ENCODE measurements at regions not wholly inside any gene's neighbourhood (a gene's known extent, or its start where the extent isn't known, plus 50 kb on each side); places are given as distances from the start of the nearest gene placed in this dataset.

DNA sequence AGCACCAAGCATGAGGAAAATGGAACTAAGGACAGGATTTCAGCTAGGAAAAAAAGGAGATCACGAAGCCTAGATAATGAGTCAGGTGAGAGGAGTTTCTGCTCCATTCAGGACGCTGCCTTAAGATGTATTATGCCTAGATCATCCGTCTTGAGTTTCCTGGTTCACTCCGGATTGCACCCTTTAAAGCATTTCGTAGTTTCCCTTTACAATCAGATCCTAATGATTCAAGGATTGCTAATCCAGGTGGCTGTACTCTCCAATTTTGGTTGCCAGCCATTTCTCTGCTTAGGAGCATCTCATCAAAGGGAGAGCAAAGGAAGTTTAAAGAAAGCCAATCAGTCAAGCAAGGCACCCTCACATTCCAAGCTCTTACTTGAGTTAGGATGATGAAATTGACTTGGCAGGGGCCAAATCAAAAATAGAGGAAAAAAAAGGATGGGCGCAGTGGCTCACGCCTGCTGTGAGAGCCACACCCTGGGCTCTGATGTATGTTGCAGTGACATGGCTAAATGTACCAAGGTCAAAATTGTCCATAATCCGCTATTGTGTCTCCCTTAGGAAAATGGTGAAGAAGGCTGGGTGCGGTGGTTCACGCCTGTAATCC lies 156.9 kb upstream of the SOD1 start:
- no peaks in the 10 kb centered on the region for H4K20me1 ChIP-seq (ENCODE audit: insufficient read depth, low read length)
- peaks cover 23% of the 10 kb centered on the region for H3K4me1 ChIP-seq (ENCODE audit: insufficient read depth, low read length, poor library complexity, severe bottlenecking)
- no peak for DNase-seq (ENCODE audit: low spot score)
- no peaks in the 10 kb centered on the region for H3K36me3 ChIP-seq (ENCODE audit: insufficient read depth, low read length)
- no peaks in the 10 kb centered on the region for H3K79me2 ChIP-seq (ENCODE audit: insufficient read depth, low read depth, low read length)
- no peak overlapping the region for H3K27ac ChIP-seq (ENCODE audit: low read depth, low read length, poor library complexity, severe bottlenecking)
- BruUV-seq (replicated peaks) = no TSS peak
- no peak overlapping the region for H2AFZ ChIP-seq (ENCODE audit: low read length)
- H3K9me2 ChIP-seq (ENCODE audit: insufficient read depth, low read length) = no peaks in the 10 kb centered on the region
- no peak overlapping the region for H3K4me2 ChIP-seq (ENCODE audit: low read length)
- POLR2A ChIA-PET = no interaction called here
- TF ChIP-seq CTCF (conservative IDR thresholded peaks at IDR 0.05; ENCODE audit: low read length) = no peak
- H3K4me3 ChIP-seq (ENCODE audit: low read depth, low read length, poor library complexity, severe bottlenecking) = no peak overlapping the region
- CTCF ChIA-PET (ENCODE audit: unreplicated experiment) = interaction anchor here (0.5 kb wide), 1 partner anchor 154 kb away, joined by 3 read pairs; no protein-coding TSS in a partner anchor
- intact Hi-C loops (cut with micrococcal nuclease; ENCODE audit: unreplicated experiment) = no loop called here
- no peaks in the 10 kb centered on the region for H3K9me3 ChIP-seq (ENCODE audit: low read length)

- Histone ChIP-seq H3K9me3 (ENCODE audit: low read length) (no peaks in the 10 kb centered on the region), H3K9me2 (ENCODE audit: insufficient read depth, low read length) (no peaks in the 10 kb centered on the region), H3K79me2 (ENCODE audit: insufficient read depth, low read depth, low read length) (no peaks in the 10 kb centered on the region), H3K4me2 (ENCODE audit: low read length) (no peak overlapping the region), H4K20me1 (ENCODE audit: insufficient read depth, low read length) (no peaks in the 10 kb centered on the region), H3K4me1 (ENCODE audit: insufficient read depth, low read length, poor library complexity, severe bottlenecking) (peaks cover 17% of the 10 kb centered on the region), H2AFZ (ENCODE audit: low read length) (no peak overlapping the region), H3K4me3 (ENCODE audit: low read depth, low read length, poor library complexity, severe bottlenecking) (no peak overlapping the region), H3K36me3 (ENCODE audit: insufficient read depth, low read length) (no peaks in the 10 kb centered on the region), H3K27ac (ENCODE audit: low read depth, low read length, poor library complexity, severe bottlenecking) (no peak overlapping the region)
- POLR2A ChIA-PET = no interaction called here
- no peak for DNase-seq (ENCODE audit: low spot score)
- no peak for TF ChIP-seq EZH2phosphoT487 (IDR thresholded peaks at IDR 0.05; ENCODE audit: borderline replicate concordance, low read depth, low read length)
- TF ChIP-seq CTCF (conservative IDR thresholded peaks at IDR 0.05; ENCODE audit: low read length) = no peak
- CTCF ChIA-PET (ENCODE audit: unreplicated experiment) = interaction anchor here (0.5 kb wide), 1 partner anchor 153 kb away, joined by 3 read pairs; no protein-coding TSS in a partner anchor
- BruUV-seq (replicated peaks) = no TSS peak
- intact Hi-C loops (cut with micrococcal nuclease; ENCODE audit: unreplicated experiment) = no loop called here
Observed at GRCh38 chr21:31501926-31502325, 157.6 kb upstream of the SOD1 start.

- TF ChIP-seq CTCF (conservative IDR thresholded peaks at IDR 0.05; ENCODE audit: low read length) (no peak), EZH2phosphoT487 (IDR thresholded peaks at IDR 0.05; ENCODE audit: borderline replicate concordance, low read depth, low read length) (no peak)
- Histone ChIP-seq H3K9me3 (ENCODE audit: low read length) (no peaks in the 10 kb centered on the region), H3K4me1 (ENCODE audit: insufficient read depth, low read length, poor library complexity, severe bottlenecking) (peaks cover 8% of the 10 kb centered on the region), H3K4me3 (ENCODE audit: low read depth, low read length, poor library complexity, severe bottlenecking) (no peak overlapping the region), H3K27ac (ENCODE audit: low read depth, low read length, poor library complexity, severe bottlenecking) (no peak overlapping the region), H2AFZ (ENCODE audit: low read length) (no peak overlapping the region), H3K36me3 (ENCODE audit: insufficient read depth, low read length) (no peaks in the 10 kb centered on the region), H3K9me2 (ENCODE audit: insufficient read depth, low read length) (no peaks in the 10 kb centered on the region), H3K4me2 (ENCODE audit: low read length) (no peak overlapping the region), H4K20me1 (ENCODE audit: insufficient read depth, low read length) (no peaks in the 10 kb centered on the region), H3K79me2 (ENCODE audit: insufficient read depth, low read depth, low read length) (no peaks in the 10 kb centered on the region)
- intact Hi-C loops (cut with micrococcal nuclease; ENCODE audit: unreplicated experiment) = no loop called here
- ChIA-PET POLR2A (interaction anchor here (0.6 to 0.7 kb wide), 3 partner anchors 9 to 96 kb away, joined by 3 to 4 read pairs (median 3); no protein-coding TSS in a partner anchor), CTCF (ENCODE audit: unreplicated experiment) (no interaction called here)
- no TSS peak for BruUV-seq (replicated peaks)
- DNase-seq (ENCODE audit: low spot score) = no peak
Observed at GRCh38 chr21:31500982-31501381, 156.9 kb upstream of the TIAM1 start.
